Fibroblast of skin of right quadriceps (primary cell): ENCODE measurements at regions not wholly inside any gene's neighbourhood (a gene's known extent, or its start where the extent isn't known, plus 50 kb on each side); places are given as distances from the start of the nearest gene placed in this dataset.

ENCODE experiments used
- DNase-seq: peaks from one replicate; pipeline ENCODE4 v3.0.0-alpha.2; 2013

GRCh38 chr6:113112086-113112485 lies 745.1 kb upstream of the MARCKS start:
- peak; percentile 40 for DNase-seq

- DNase-seq: peak; percentile 11
These were observed 741.9 kb upstream of the MARCKS start for GRCh38 chr6:113115196-113115595.

- DNase-seq: peak; percentile 99
These were observed 736.9 kb upstream of the MARCKS start for GRCh38 chr6:113120224-113120581.

- DNase-seq: peak; percentile 99
These were observed 736.4 kb upstream of the MARCKS start for GRCh38 chr6:113120582-113121285.

GRCh38 chr6:113121571-113121970 lies 735.6 kb upstream of the MARCKS start:
- no peak for DNase-seq

GRCh38 chr6:113122060-113122459 lies 735.1 kb upstream of the MARCKS start:
- DNase-seq: peak; percentile 98

GRCh38 chr6:113125626-113126025 lies 731.5 kb upstream of the MARCKS start:
- no peak for DNase-seq

GRCh38 chr6:113127786-113128419 lies 729.2 kb upstream of the MARCKS start:
- DNase-seq: no peak

- no peak for DNase-seq
These were observed 728.5 kb upstream of the MARCKS start for GRCh38 chr6:113128661-113129060.

GRCh38 chr6:113129991-113130390 lies 727.2 kb upstream of the MARCKS start:
- DNase-seq: no peak

- DNase-seq: peak; percentile 47
These were observed 719.7 kb upstream of the MARCKS start for GRCh38 chr6:113137426-113137825.

GRCh38 chr6:113140721-113141120 lies 716.4 kb upstream of the MARCKS start:
- DNase-seq: no peak

GRCh38 chr6:113141901-113142300 lies 715.2 kb upstream of the MARCKS start:
- DNase-seq: no peak

- no peak for DNase-seq
These were observed 714.4 kb upstream of the MARCKS start for GRCh38 chr6:113142671-113143174.

GRCh38 chr6:113143206-113143605 lies 713.9 kb upstream of the MARCKS start:
- peak; percentile 53 for DNase-seq

- no peak for DNase-seq
These were observed 713.0 kb upstream of the MARCKS start for GRCh38 chr6:113144117-113144516.

- DNase-seq: no peak
These were observed 710.3 kb upstream of the MARCKS start for GRCh38 chr6:113146878-113147277.

GRCh38 chr6:113147544-113147943 lies 709.6 kb upstream of the MARCKS start:
- peak; percentile 97 for DNase-seq

- peak; percentile 69 for DNase-seq
These were observed 708.6 kb upstream of the MARCKS start for GRCh38 chr6:113148566-113148965.

- no peak for DNase-seq
These were observed 707.6 kb upstream of the MARCKS start for GRCh38 chr6:113149511-113149910.

- DNase-seq: no peak
These were observed 696.7 kb upstream of the MARCKS start for GRCh38 chr6:113160306-113161017.

- no peak for DNase-seq
These were observed 696.2 kb upstream of the MARCKS start for GRCh38 chr6:113161018-113161315.

- no peak for DNase-seq
These were observed 694.4 kb upstream of the MARCKS start for GRCh38 chr6:113162739-113163138.

- no peak for DNase-seq
These were observed 689.1 kb upstream of the MARCKS start for GRCh38 chr6:113168057-113168456.
